Activated CD8-positive, alpha-beta memory T cell treated with anti-CD3 and anti-CD28 coated beads, Interleukin-2, amount 50 U/mL, for 1 hour (primary cell): ENCODE measurements at regions not wholly inside any gene's neighbourhood (a gene's known extent, or its start where the extent isn't known, plus 50 kb on each side); places are given as distances from the start of the nearest gene placed in this dataset.
A peak's percentile ranks its signal among the peaks of the same experiment; 100 is the strongest.

Experiments
- DNase-seq: peaks from one replicate; pipeline ENCODE4 v3.0.0-alpha.2; 2020; ENCODE audit errors: extremely low read depth

DNA sequence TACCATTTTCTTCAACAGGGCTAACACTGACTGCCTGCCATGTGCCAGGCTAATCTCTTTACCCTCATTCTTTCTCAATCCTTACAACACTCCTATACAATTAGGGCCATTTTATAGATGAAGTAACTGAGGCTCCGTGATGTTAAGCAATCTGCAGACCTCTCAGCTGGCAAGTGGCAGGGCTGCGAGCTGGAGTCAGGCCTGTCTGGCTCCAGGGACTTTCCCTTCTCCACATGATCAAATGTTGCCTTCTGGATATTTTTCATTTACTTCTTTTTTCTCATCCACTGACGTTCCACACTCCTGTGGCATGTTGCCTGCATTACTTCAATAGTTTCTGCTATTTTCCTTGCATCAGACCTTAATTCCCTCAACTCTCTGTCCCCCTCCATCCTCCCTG, 55.2 kb upstream of the TAGAP start:
- no peak for DNase-seq

DNA sequence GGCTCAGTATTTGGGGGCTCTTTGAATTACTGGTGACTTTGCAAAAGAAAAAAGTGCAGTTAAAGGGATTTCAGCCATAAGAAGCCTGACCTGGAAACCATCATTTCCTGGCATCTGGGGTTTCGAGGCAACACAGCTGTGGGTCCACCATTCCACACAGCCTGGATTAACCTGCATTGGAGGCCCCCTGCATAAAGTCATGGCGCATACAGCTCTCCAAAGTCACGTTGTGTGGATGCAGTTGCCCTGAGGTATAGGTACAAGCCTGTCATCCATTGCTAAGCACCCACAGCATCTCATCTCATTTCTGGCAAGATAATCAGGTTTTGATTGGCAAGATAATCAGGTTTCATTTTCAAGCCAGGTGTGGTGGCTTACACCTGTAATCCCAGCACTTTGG, 54.5 kb upstream of the TAGAP start:
- no peak for DNase-seq

- DNase-seq = peak; percentile 71
Measured at GRCh38 chr6:159098636-159099106, 53.9 kb upstream of the TAGAP start.

- no peak for DNase-seq
Measured at GRCh38 chr6:159097256-159097655, 52.5 kb upstream of the TAGAP start.

- no peak for DNase-seq
Measured at GRCh38 chr6:159095616-159096015, 50.8 kb upstream of the TAGAP start.

- DNase-seq = no peak
Measured at GRCh38 chr6:159094444-159095252, 49.9 kb upstream of the TAGAP start.
